ENCODE measurements at regions not wholly inside any gene's neighbourhood (a gene's known extent, or its start where the extent isn't known, plus 50 kb on each side); places are given as distances from the start of the nearest gene placed in this dataset.
A peak's percentile ranks its signal among the peaks of the same experiment; 100 is the strongest.

GRCh38 chr10:42942279-42942950, 134.5 kb upstream of the RET start:
- Histone ChIP-seq H3K9me3 (replicated peaks in 1 of 11) (peaks cover 0 to 3% (median 2%) of the 10 kb centered on the region in 11 experiments; a peak in 8 of 22 replicates), H3K36me3 (no peaks in the 10 kb centered on the region), H3K4me1 (peaks cover 7 to 32% (median 21%) of the 10 kb centered on the region in 10 experiments; a peak in 19 of 20 replicates), H3K4me2 (peak overlapping the region in 1 of 11 experiments; percentile 65; a peak in 1 of 22 replicates), H3K27ac (no peak overlapping the region), H3K4me3 (no peak overlapping the region), H3K9ac (no peak overlapping the region), H4K20me1 (no peaks in the 10 kb centered on the region), H3K27me3 (no peaks in the 10 kb centered on the region)
- no peak for TF ChIP-seq Cebpa-rat (IDR thresholded peaks at IDR 0.05)

- no peak for TF ChIP-seq Cebpa-rat (IDR thresholded peaks at IDR 0.05)
- Histone ChIP-seq H3K27ac (no peak overlapping the region), H3K9me3 (replicated peaks in 1 of 11) (peaks cover 0 to 9% (median 8%) of the 10 kb centered on the region in 11 experiments; a peak in 10 of 22 replicates), H3K4me2 (no peak overlapping the region), H3K9ac (no peak overlapping the region), H4K20me1 (no peaks in the 10 kb centered on the region), H3K36me3 (no peaks in the 10 kb centered on the region), H3K4me3 (no peak overlapping the region), H3K27me3 (no peaks in the 10 kb centered on the region), H3K4me1 (peaks cover 7 to 32% (median 21%) of the 10 kb centered on the region in 10 experiments; a peak in 19 of 20 replicates)
Measured at GRCh38 chr10:42943025-42943818, 133.6 kb upstream of the RET start.

- no peaks in the 10 kb centered on the region for H3K36me3 ChIP-seq
- TF ChIP-seq Cebpa-rat (IDR thresholded peaks at IDR 0.05), result no peak
- no peak overlapping the region for H3K4me2 ChIP-seq
- no peak overlapping the region for H3K27ac ChIP-seq
- no peaks in the 10 kb centered on the region for H3K27me3 ChIP-seq
- peaks cover 0 to 22% (median 10%) of the 10 kb centered on the region in 11 experiments; a peak in 12 of 22 replicates for H3K9me3 ChIP-seq (replicated peaks in 1 of 11)
- H3K9ac ChIP-seq, result no peak overlapping the region
- no peak overlapping the region for H3K4me3 ChIP-seq
- H4K20me1 ChIP-seq, result no peaks in the 10 kb centered on the region
- 0 out of 20 replicates have a peak, but pooled peaks cover 0 to 3% (median 0%) of the 10 kb centered on the region in 10 experiments for H3K4me1 ChIP-seq
Measured at GRCh38 chr10:42948040-42948439, 128.8 kb upstream of the RET start.

GRCh38 chr10:42949287-42949686, 127.6 kb upstream of the RET start:
- Histone ChIP-seq H3K9ac (no peak overlapping the region), H3K27ac (no peak overlapping the region), H3K9me3 (replicated peaks in 1 of 11) (peaks cover 0 to 22% (median 10%) of the 10 kb centered on the region in 11 experiments; a peak in 12 of 22 replicates), H3K4me1 (peaks cover 0 to 8% (median 2%) of the 10 kb centered on the region in 10 experiments; a peak in 10 of 20 replicates), H3K36me3 (no peaks in the 10 kb centered on the region), H3K27me3 (no peaks in the 10 kb centered on the region), H4K20me1 (no peaks in the 10 kb centered on the region), H3K4me2 (no peak overlapping the region), H3K4me3 (no peak overlapping the region)
- TF ChIP-seq Cebpa-rat (IDR thresholded peaks at IDR 0.05), result no peak

GRCh38 chr10:42950606-42951485, 126.0 kb upstream of the RET start:
- TF ChIP-seq Cebpa-rat (IDR thresholded peaks at IDR 0.05), result no peak
- no peak overlapping the region for H3K4me3 ChIP-seq
- no peaks in the 10 kb centered on the region for H3K36me3 ChIP-seq
- no peaks in the 10 kb centered on the region for H3K27me3 ChIP-seq
- peaks cover 0 to 22% (median 10%) of the 10 kb centered on the region in 11 experiments; a peak in 12 of 22 replicates for H3K9me3 ChIP-seq (replicated peaks in 1 of 11)
- no peaks in the 10 kb centered on the region for H4K20me1 ChIP-seq
- H3K4me2 ChIP-seq, result no peak overlapping the region
- no peak overlapping the region for H3K9ac ChIP-seq
- peaks cover 0 to 15% (median 6%) of the 10 kb centered on the region in 10 experiments; a peak in 10 of 20 replicates for H3K4me1 ChIP-seq
- no peak overlapping the region for H3K27ac ChIP-seq

- TF ChIP-seq Cebpa-rat (IDR thresholded peaks at IDR 0.05), result no peak
- H3K4me3 ChIP-seq, result no peak overlapping the region
- peaks cover 0 to 26% (median 12%) of the 10 kb centered on the region in 11 experiments; a peak in 14 of 22 replicates for H3K9me3 ChIP-seq (replicated peaks in 1 of 11)
- H3K27me3 ChIP-seq, result no peaks in the 10 kb centered on the region
- no peak overlapping the region for H3K4me2 ChIP-seq
- H3K27ac ChIP-seq, result no peak overlapping the region
- H3K36me3 ChIP-seq, result no peaks in the 10 kb centered on the region
- no peaks in the 10 kb centered on the region for H4K20me1 ChIP-seq
- peaks cover 0 to 15% (median 6%) of the 10 kb centered on the region in 10 experiments; a peak in 10 of 20 replicates for H3K4me1 ChIP-seq
- no peak overlapping the region for H3K9ac ChIP-seq
Measured at GRCh38 chr10:42951486-42952251, 125.2 kb upstream of the RET start.

GRCh38 chr10:42952349-42952748, 124.5 kb upstream of the RET start:
- no peaks in the 10 kb centered on the region for H4K20me1 ChIP-seq
- H3K9ac ChIP-seq, result no peak overlapping the region; a peak in 1 of 22 replicates
- peaks cover 0 to 15% (median 6%) of the 10 kb centered on the region in 10 experiments; a peak in 10 of 20 replicates for H3K4me1 ChIP-seq
- H3K9me3 ChIP-seq (replicated peaks in 1 of 11), result peaks cover 0 to 28% (median 15%) of the 10 kb centered on the region in 11 experiments; a peak in 15 of 22 replicates
- no peaks in the 10 kb centered on the region for H3K27me3 ChIP-seq
- no peak overlapping the region for H3K4me2 ChIP-seq
- TF ChIP-seq Cebpa-rat (IDR thresholded peaks at IDR 0.05), result no peak
- no peak overlapping the region for H3K4me3 ChIP-seq
- no peak overlapping the region for H3K27ac ChIP-seq
- no peaks in the 10 kb centered on the region for H3K36me3 ChIP-seq

All from BLaER1 treated with 17β-estradiol and CSF1 and Interleukin-3, amounts not matched to agents 10 nM and 100 nM (cell line).